SW480 (cell line): ENCODE measurements at regions not wholly inside any gene's neighbourhood (a gene's known extent, or its start where the extent isn't known, plus 50 kb on each side); places are given as distances from the start of the nearest gene placed in this dataset.
"Not testable (repeated sequence)": the region's sequence is repeated elsewhere in the genome, so short reads cannot be mapped to it uniquely, and the experiment has no call there.

Source experiments
- DNase-seq: peaks from one replicate; pipeline ENCODE4 v3.0.0-alpha.2; 2016; ENCODE audit warnings: low spot score

- not testable (repeated sequence) for DNase-seq
Measured at GRCh38 chr7:128561116-128561722, 84.7 kb downstream of the METTL2B start.

- not testable (repeated sequence) for DNase-seq
Measured at GRCh38 chr7:128562795-128563194, 86.2 kb downstream of the METTL2B start.

- not testable (repeated sequence) for DNase-seq
Measured at GRCh38 chr7:128564123-128564700, 87.7 kb downstream of the METTL2B start.

GRCh38 chr7:128564932-128565864, 88.7 kb downstream of the METTL2B start:
- not testable (repeated sequence) for DNase-seq

- DNase-seq = not testable (repeated sequence)
Measured at GRCh38 chr7:128575277-128575676, 96.8 kb upstream of the GARIN1A start.

- not testable (repeated sequence) for DNase-seq
Measured at GRCh38 chr7:128576953-128577352, 95.1 kb upstream of the GARIN1A start.

GRCh38 chr7:128579843-128580242, 92.2 kb upstream of the GARIN1A start:
- not testable (repeated sequence) for DNase-seq

- DNase-seq = not testable (repeated sequence)
Measured at GRCh38 chr7:128581100-128581499, 91.0 kb upstream of the GARIN1A start.

- DNase-seq = not testable (repeated sequence)
Measured at GRCh38 chr7:128581825-128582561, 90.1 kb upstream of the GARIN1A start.

GRCh38 chr7:128586715-128587114, 85.4 kb upstream of the GARIN1A start:
- not testable (repeated sequence) for DNase-seq

- DNase-seq = no peak
Measured at GRCh38 chr7:128591705-128592104, 80.4 kb upstream of the GARIN1A start.

GRCh38 chr7:128592209-128592608, 79.9 kb upstream of the GARIN1A start:
- DNase-seq = not testable (repeated sequence)

GRCh38 chr7:128594061-128594460, 78.0 kb upstream of the GARIN1A start:
- not testable (repeated sequence) for DNase-seq

- DNase-seq = not testable (repeated sequence)
Measured at GRCh38 chr7:128596336-128597128, 75.6 kb upstream of the GARIN1A start.

GRCh38 chr7:128598946-128599345, 73.1 kb upstream of the GARIN1A start:
- DNase-seq = not testable (repeated sequence)

- peak; percentile 56 for DNase-seq
Measured at GRCh38 chr7:128608678-128609421, 63.2 kb upstream of the GARIN1A start.

GRCh38 chr7:128613366-128613765, 58.7 kb upstream of the GARIN1A start:
- not testable (repeated sequence) for DNase-seq

GRCh38 chr7:128614812-128615211, 57.3 kb upstream of the GARIN1A start:
- DNase-seq = not testable (repeated sequence)

GRCh38 chr7:128616799-128617198, 55.3 kb upstream of the GARIN1A start:
- DNase-seq = not testable (repeated sequence)
